GM23248 (cell line): ENCODE measurements at regions not wholly inside any gene's neighbourhood (a gene's known extent, or its start where the extent isn't known, plus 50 kb on each side); places are given as distances from the start of the nearest gene placed in this dataset.

Source experiments
- DNase-seq: peaks from one replicate; pipeline ENCODE4 v3.0.0-alpha.2; 2015
- H2AFZ ChIP-seq: fragments of 200-600 bp; sonication (generic); 2 replicates; pipeline ENCODE4 v1.6.1; 2016; ENCODE audit warnings: antibody characterized with exemption
- H3F3A ChIP-seq: fragments of 200-600 bp; sonication (generic); 2 replicates; pipeline ENCODE4 v1.6.1; 2016; ENCODE audit warnings: mild to moderate bottlenecking, antibody characterized with exemption, mixed run types; ENCODE audit not compliant: insufficient read depth
- H3K27ac ChIP-seq: fragments of 200-600 bp; sonication (generic); 2 replicates; pipeline ENCODE4 v1.5.1; 2016; ENCODE audit warnings: mild to moderate bottlenecking
- H3K27me3 ChIP-seq: fragments of 200-600 bp; sonication (generic); replicated peaks from 2 replicates; pipeline ENCODE4 v1.6.1; 2016; ENCODE audit warnings: mild to moderate bottlenecking; ENCODE audit not compliant: insufficient read depth
- H3K36me3 ChIP-seq: fragments of 200-600 bp; sonication (generic); 2 replicates; pipeline ENCODE4 v1.6.1; 2016; ENCODE audit warnings: low read depth, mild to moderate bottlenecking
- H3K4me1 ChIP-seq: fragments of 200-600 bp; sonication (generic); 2 replicates; pipeline ENCODE4 v1.6.1; 2016; ENCODE audit warnings: mild to moderate bottlenecking; ENCODE audit not compliant: insufficient read depth
- H3K4me2 ChIP-seq: fragments of 200-600 bp; sonication (generic); one replicate; pipeline ENCODE4 v1.6.1; 2016; ENCODE audit warnings: mild to moderate bottlenecking; ENCODE audit not compliant: unreplicated experiment
- H3K4me3 ChIP-seq: fragments of 200-600 bp; sonication (generic); 2 replicates; pipeline ENCODE4 v1.5.1; 2016; ENCODE audit warnings: mild to moderate bottlenecking
- H3K79me2 ChIP-seq: fragments of 200-600 bp; sonication (generic); 2 replicates; pipeline ENCODE4 v1.6.1; 2016; ENCODE audit warnings: mild to moderate bottlenecking; ENCODE audit not compliant: insufficient read depth
- H3K9ac ChIP-seq: fragments of 200-600 bp; sonication (generic); 2 replicates; pipeline ENCODE4 v1.6.1; 2016; ENCODE audit warnings: mild to moderate bottlenecking
- H3K9me2 ChIP-seq: fragments of 200-600 bp; sonication (generic); 2 replicates; pipeline ENCODE4 v1.6.1; 2016; ENCODE audit warnings: mixed run types, mild to moderate bottlenecking, moderate library complexity; ENCODE audit not compliant: insufficient read depth
- H3K9me3 ChIP-seq: fragments of 200-600 bp; sonication (generic); one replicate; pipeline ENCODE4 v1.6.1; 2017; ENCODE audit warnings: low read depth
- H4K20me1 ChIP-seq: fragments of 200-600 bp; sonication (generic); 2 replicates; pipeline ENCODE4 v1.6.0; 2016; ENCODE audit not compliant: insufficient read depth
- EZH2 ChIP-seq: fragments of 200-600 bp; sonication (generic); IDR thresholded peaks from 2 replicates; pipeline ENCODE4 v1.6.1; 2018; ENCODE audit warnings: antibody characterized with exemption, mild to moderate bottlenecking; ENCODE audit not compliant: insufficient read depth, poor library complexity, severe bottlenecking
- EZH2phosphoT487 ChIP-seq: fragments of 200-600 bp; sonication (generic); IDR thresholded peaks from 2 replicates; pipeline ENCODE4 v1.6.1; 2018; ENCODE audit warnings: antibody characterized with exemption, moderate library complexity, mild to moderate bottlenecking, low read depth; ENCODE audit not compliant: insufficient read depth
- WGBS, 2 experiments: methylation state at CpG; one replicate each; pipeline ENCODE4 v1.1.6; 2015 to 2017; ENCODE audit warnings: low lambda C conversion rate in 2 of 2, low coverage in 1 of 2; ENCODE audit errors: missing lambda C conversion rate in 2 of 2; 5-methylcytosine and 5-hydroxymethylcytosine counted together
- in situ Hi-C: fragments of 300-500 bp; cut with MboI; formaldehyde crosslinking; loops from 2 replicates; pipeline ENCODE4 v1.15.0; 2020

GRCh38 chr1:234965111-234965510 is 163.5 kb downstream of the TOMM20 start:
- no peak for TF ChIP-seq EZH2phosphoT487
- in situ Hi-C loops: no loop called here
- Histone ChIP-seq H3K4me3 (no peak overlapping the region), H3F3A (peaks cover 57% of the 10 kb centered on the region), H2AFZ (peak overlapping the region; percentile 82; the same call in 1 of the 2 replicates), H3K36me3 (no peaks in the 10 kb centered on the region), H3K27ac (no peak overlapping the region), H3K9me3 (no peaks in the 10 kb centered on the region), H3K4me2 (no peak overlapping the region), H3K9ac (no peak overlapping the region), H3K79me2 (no peaks in the 10 kb centered on the region), H3K9me2 (no peaks in the 10 kb centered on the region), H4K20me1 (no peaks in the 10 kb centered on the region), H3K27me3 (no peaks in the 10 kb centered on the region), H3K4me1 (peaks cover 50% of the 10 kb centered on the region)
- DNase-seq: no peak

- WGBS, 2 experiments: 71% methylated on average over 15 of the region's 15 CpGs
- H3K4me2 ChIP-seq: peak overlapping the region; percentile 74
- H3K27me3 ChIP-seq: no peaks in the 10 kb centered on the region
- peak overlapping the region; percentile 82 for H2AFZ ChIP-seq
- H3K9me2 ChIP-seq: no peaks in the 10 kb centered on the region
- no peak for DNase-seq
- no peaks in the 10 kb centered on the region for H3K79me2 ChIP-seq
- peaks cover 40% of the 10 kb centered on the region for H3K4me1 ChIP-seq
- no peaks in the 10 kb centered on the region for H4K20me1 ChIP-seq
- H3K4me3 ChIP-seq: no peak overlapping the region; the same call in 1 of the 2 replicates
- H3K9ac ChIP-seq: peak overlapping the region; percentile 91
- H3F3A ChIP-seq: peaks cover 50% of the 10 kb centered on the region
- no peaks in the 10 kb centered on the region for H3K36me3 ChIP-seq
- TF ChIP-seq EZH2 (no peak), EZH2phosphoT487 (no peak)
- H3K9me3 ChIP-seq: no peaks in the 10 kb centered on the region
- peak overlapping the region; percentile 100 for H3K27ac ChIP-seq
- in situ Hi-C loops: no loop called here
Observed at GRCh38 chr1:234963904-234964702, 164.5 kb downstream of the TOMM20 start.

GRCh38 chr1:234963180-234963903 is 165.3 kb downstream of the TOMM20 start:
- peak overlapping the region; percentile 82 for H2AFZ ChIP-seq
- H3F3A ChIP-seq: peaks cover 42% of the 10 kb centered on the region
- no peaks in the 10 kb centered on the region for H3K36me3 ChIP-seq
- H3K9me2 ChIP-seq: no peaks in the 10 kb centered on the region
- H3K9me3 ChIP-seq: no peaks in the 10 kb centered on the region
- peak overlapping the region; percentile 91 for H3K9ac ChIP-seq
- no peaks in the 10 kb centered on the region for H4K20me1 ChIP-seq
- in situ Hi-C loops: no loop called here
- peak overlapping the region; percentile 74 for H3K4me2 ChIP-seq
- H3K27me3 ChIP-seq: no peaks in the 10 kb centered on the region
- DNase-seq: peak; percentile 97
- peak overlapping the region; percentile 52 for H3K4me3 ChIP-seq
- peak overlapping the region; percentile 100 for H3K27ac ChIP-seq
- no peaks in the 10 kb centered on the region for H3K79me2 ChIP-seq
- peaks cover 34% of the 10 kb centered on the region for H3K4me1 ChIP-seq
- TF ChIP-seq EZH2 (no peak), EZH2phosphoT487 (peak; percentile 75)
- 15% methylated on average over 15 of the region's 15 CpGs for WGBS, 2 experiments

GRCh38 chr1:234962340-234962989 is 166.2 kb downstream of the TOMM20 start:
- Histone ChIP-seq H3K27me3 (no peaks in the 10 kb centered on the region), H3K9me3 (no peaks in the 10 kb centered on the region), H2AFZ (peak overlapping the region; percentile 82; the same call in 1 of the 2 replicates), H3K4me1 (peaks cover 38% of the 10 kb centered on the region), H3K9ac (peak overlapping the region; percentile 91), H3K4me2 (peak overlapping the region; percentile 74), H3K27ac (peak overlapping the region; percentile 100), H4K20me1 (no peaks in the 10 kb centered on the region), H3K36me3 (no peaks in the 10 kb centered on the region), H3K4me3 (peak overlapping the region; percentile 52), H3K79me2 (no peaks in the 10 kb centered on the region), H3F3A (peaks cover 42% of the 10 kb centered on the region), H3K9me2 (no peaks in the 10 kb centered on the region)
- in situ Hi-C loops: no loop called here
- WGBS, 2 experiments: 1% methylated on average over 9 of the region's 9 CpGs
- TF ChIP-seq EZH2phosphoT487: no peak
- TF ChIP-seq EZH2: no peak
- DNase-seq: peak; percentile 99
